ENCODE measurements at regions not wholly inside any gene's neighbourhood (a gene's known extent, or its start where the extent isn't known, plus 50 kb on each side); places are given as distances from the start of the nearest gene placed in this dataset.

- H3K9me3 ChIP-seq, result no peaks in the 10 kb centered on the region
- no peaks in the 10 kb centered on the region for H3K36me3 ChIP-seq
- TF ChIP-seq, protein P1, sequence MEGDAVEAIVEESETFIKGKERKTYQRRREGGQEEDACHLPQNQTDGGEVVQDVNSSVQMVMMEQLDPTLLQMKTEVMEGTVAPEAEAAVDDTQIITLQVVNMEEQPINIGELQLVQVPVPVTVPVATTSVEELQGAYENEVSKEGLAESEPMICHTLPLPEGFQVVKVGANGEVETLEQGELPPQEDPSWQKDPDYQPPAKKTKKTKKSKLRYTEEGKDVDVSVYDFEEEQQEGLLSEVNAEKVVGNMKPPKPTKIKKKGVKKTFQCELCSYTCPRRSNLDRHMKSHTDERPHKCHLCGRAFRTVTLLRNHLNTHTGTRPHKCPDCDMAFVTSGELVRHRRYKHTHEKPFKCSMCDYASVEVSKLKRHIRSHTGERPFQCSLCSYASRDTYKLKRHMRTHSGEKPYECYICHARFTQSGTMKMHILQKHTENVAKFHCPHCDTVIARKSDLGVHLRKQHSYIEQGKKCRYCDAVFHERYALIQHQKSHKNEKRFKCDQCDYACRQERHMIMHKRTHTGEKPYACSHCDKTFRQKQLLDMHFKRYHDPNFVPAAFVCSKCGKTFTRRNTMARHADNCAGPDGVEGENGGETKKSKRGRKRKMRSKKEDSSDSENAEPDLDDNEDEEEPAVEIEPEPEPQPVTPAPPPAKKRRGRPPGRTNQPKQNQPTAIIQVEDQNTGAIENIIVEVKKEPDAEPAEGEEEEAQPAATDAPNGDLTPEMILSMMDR (IDR thresholded peaks at IDR 0.05), result no peak
- no peak for TF ChIP-seq POLR2A (IDR thresholded peaks at IDR 0.05)
- H3K4me3 ChIP-seq, result no peak overlapping the region
- no peak for DNase-seq
- H3K27me3 ChIP-seq, result no peaks in the 10 kb centered on the region
- H3K4me1 ChIP-seq, result no peaks in the 10 kb centered on the region
- intact Hi-C loops (cut with DNase I; ENCODE audit: low total_unique reads), result no loop called here
- no peak overlapping the region for H3K27ac ChIP-seq
These were observed 466.9 kb downstream of the FUT8 start for GRCh38 chr14:65879248-65880009.

- H3K4me1 ChIP-seq, result no peaks in the 10 kb centered on the region
- no peaks in the 10 kb centered on the region for H3K9me3 ChIP-seq
- no peak overlapping the region for H3K27ac ChIP-seq
- no peak overlapping the region for H3K4me3 ChIP-seq
- TF ChIP-seq, protein P1 (IDR thresholded peaks at IDR 0.05), result no peak
- no peak for TF ChIP-seq POLR2A (IDR thresholded peaks at IDR 0.05)
- H3K27me3 ChIP-seq, result no peaks in the 10 kb centered on the region
- no peak for DNase-seq
- no peaks in the 10 kb centered on the region for H3K36me3 ChIP-seq
- intact Hi-C loops (cut with DNase I; ENCODE audit: low total_unique reads), result no loop called here
These were observed 468.0 kb downstream of the FUT8 start for GRCh38 chr14:65880507-65880906.

DNA sequence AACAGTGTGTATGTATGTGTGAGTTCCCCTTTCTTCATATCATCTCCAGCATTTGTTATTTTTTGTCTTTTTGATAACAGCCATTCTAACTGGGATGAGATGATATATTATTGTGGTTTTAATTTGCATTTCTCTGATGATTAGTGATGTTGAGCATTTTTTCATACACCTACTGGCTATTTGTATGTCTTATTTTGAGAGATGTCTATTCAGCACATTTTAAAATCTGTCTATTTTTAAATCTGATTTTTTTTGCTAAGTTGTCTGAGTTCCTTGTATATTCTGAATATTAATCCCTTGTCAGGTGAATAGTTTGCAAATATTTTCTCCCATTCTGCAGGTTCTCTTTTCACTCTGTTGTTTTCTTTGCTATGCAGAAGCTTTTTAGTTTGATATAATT is 469.1 kb downstream of the FUT8 start:
- no peak for DNase-seq
- Histone ChIP-seq H3K4me1 (no peaks in the 10 kb centered on the region), H3K9me3 (no peaks in the 10 kb centered on the region), H3K27me3 (no peaks in the 10 kb centered on the region), H3K4me3 (no peak overlapping the region), H3K36me3 (no peaks in the 10 kb centered on the region), H3K27ac (no peak overlapping the region)
- no peak for TF ChIP-seq POLR2A (IDR thresholded peaks at IDR 0.05)
- TF ChIP-seq, protein P1 (IDR thresholded peaks at IDR 0.05), result no peak
- intact Hi-C loops (cut with DNase I; ENCODE audit: low total_unique reads), result no loop called here

DNA sequence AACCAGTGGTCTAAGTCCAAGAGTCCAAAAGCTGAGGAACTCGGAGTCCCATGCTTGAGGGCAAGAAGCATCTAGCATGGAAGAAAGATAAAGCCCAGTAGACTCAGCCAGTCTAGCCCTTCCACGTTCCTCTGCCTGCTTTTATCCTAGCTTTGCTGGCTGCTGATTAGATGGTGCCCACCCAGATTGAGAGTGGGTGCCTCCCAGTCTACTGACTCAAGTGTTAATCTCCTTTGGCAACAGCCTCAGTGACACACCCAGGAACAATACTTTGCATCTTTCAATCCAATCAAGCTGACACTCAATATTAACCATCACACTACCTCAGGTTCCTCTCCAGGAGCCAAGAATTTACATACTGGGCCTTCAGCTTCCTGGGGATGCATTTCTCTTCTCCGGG is 476.1 kb downstream of the FUT8 start:
- H3K4me1 ChIP-seq, result no peaks in the 10 kb centered on the region
- no peak overlapping the region for H3K4me3 ChIP-seq
- no peak overlapping the region for H3K27ac ChIP-seq
- no peaks in the 10 kb centered on the region for H3K9me3 ChIP-seq
- no peak for TF ChIP-seq POLR2A (IDR thresholded peaks at IDR 0.05)
- TF ChIP-seq, protein P1 (IDR thresholded peaks at IDR 0.05), result no peak
- H3K27me3 ChIP-seq, result no peaks in the 10 kb centered on the region
- intact Hi-C loops (cut with DNase I; ENCODE audit: low total_unique reads), result no loop called here
- DNase-seq, result no peak
- no peaks in the 10 kb centered on the region for H3K36me3 ChIP-seq

DNA sequence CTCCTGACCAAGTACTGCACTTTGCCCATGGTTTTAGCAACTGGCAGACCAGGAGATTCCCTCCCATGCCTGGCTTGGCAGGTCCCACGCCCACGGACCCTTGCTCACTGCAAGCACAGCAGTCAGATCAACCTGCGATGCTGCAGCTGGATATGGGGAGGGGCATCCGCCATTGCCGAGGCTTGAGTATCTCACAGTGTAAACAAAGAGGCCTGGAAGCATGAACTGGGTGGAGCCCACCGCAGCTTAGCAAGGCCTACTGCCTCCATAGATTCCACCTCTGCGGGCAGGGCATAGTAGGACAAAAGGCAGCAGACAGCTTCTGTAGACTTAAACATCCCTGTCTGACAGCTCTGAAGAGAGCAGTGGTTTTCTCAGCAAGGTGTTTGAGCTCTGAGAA is 479.8 kb downstream of the FUT8 start:
- Histone ChIP-seq H3K4me1 (no peaks in the 10 kb centered on the region), H3K9me3 (no peaks in the 10 kb centered on the region), H3K36me3 (no peaks in the 10 kb centered on the region), H3K4me3 (no peak overlapping the region), H3K27me3 (no peaks in the 10 kb centered on the region), H3K27ac (no peak overlapping the region)
- TF ChIP-seq, protein P1 (IDR thresholded peaks at IDR 0.05), result no peak
- DNase-seq, result no peak
- intact Hi-C loops (cut with DNase I; ENCODE audit: low total_unique reads), result no loop called here

Data from uterus (tissue), 3 donors.